GM19328 (cell line): ENCODE measurements at regions not wholly inside any gene's neighbourhood (a gene's known extent, or its start where the extent isn't known, plus 50 kb on each side); places are given as distances from the start of the nearest gene placed in this dataset.

ENCODE experiments used
- ATAC-seq: cut with Tn5 transposase; IDR thresholded peaks from one replicate; pipeline ENCODE4 v1.9.1; 2021; ENCODE audit warnings: mild to moderate bottlenecking, moderate library complexity; ENCODE audit not compliant: unreplicated experiment

DNA sequence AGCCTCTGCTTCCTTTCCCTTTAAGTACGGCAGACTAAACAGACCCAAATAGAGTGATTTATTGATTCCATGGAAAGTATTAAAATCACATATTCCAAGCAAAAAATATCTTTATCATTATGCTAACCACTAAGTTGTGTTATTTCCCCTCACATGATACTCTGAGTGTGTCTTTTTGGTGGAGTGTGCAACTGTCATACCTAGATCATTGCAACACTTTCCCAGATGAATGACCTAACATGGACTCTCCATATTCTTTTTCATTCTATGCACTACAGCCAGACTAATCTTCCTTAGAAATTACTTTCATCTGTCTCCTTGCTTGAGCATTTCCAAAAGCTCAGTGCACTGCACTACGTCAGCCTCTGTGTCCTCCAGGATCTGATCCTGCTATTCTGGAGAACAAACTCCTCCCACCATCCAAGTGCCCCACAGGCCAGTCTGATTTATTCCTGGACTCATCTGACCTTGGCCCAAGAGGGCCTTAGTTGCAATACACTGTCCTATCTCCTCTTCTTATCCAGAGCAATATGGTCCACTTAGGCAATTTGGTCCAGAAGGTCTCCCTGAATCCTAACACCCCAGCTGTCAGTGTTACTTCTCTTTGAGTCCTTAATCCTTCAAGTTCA lies 263.3 kb upstream of the KLF6 start:
- ATAC-seq, result no peak

DNA sequence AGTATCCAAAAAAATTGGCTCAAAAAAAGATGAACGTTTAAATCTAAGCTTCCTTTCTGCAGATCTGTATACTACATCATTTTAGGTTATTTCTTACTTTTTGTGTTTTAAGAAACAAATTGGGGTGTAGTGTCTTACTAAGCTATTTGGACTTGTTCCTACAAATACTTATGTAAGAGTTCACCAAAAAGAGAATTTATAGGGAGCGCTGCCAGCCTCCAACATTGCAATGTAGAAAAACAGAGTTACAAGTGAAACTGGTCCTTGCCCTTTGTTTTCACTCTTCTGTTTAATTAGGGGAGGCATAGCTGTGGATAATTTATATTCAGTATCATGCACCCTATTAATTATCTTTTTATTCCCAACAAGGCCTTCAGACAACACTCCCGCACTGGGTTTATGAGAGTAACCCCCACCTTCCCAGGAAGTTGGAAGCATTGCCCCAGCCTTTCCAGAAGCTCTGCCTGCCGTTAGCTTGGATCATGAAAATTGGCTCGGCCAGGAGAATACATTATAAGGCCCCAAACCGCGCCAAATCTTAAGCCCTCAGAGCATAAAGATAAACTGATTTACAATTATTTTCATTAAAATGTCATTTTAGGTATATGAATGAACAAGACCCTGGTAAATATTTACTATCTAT lies 261.8 kb upstream of the KLF6 start:
- no peak for ATAC-seq

DNA sequence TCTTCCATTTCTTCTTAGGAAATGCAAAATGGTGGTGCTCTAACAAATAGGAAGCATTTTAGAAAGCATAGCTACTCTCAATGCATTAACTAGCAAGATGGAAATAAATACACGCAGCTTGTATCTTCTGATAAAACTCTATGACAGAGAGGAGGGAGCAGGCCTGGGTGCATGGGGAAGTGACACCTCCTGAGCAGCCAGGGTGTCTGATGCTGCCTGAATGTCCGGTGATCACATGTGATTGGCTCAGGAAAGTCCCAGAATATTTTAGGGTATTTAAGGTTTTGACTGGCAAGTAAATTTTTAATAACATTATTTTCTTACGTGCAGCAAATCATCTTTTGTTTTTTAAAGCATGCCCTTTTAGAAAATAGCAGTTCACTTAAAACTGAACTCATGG lies 261.0 kb upstream of the KLF6 start:
- ATAC-seq, result no peak

DNA sequence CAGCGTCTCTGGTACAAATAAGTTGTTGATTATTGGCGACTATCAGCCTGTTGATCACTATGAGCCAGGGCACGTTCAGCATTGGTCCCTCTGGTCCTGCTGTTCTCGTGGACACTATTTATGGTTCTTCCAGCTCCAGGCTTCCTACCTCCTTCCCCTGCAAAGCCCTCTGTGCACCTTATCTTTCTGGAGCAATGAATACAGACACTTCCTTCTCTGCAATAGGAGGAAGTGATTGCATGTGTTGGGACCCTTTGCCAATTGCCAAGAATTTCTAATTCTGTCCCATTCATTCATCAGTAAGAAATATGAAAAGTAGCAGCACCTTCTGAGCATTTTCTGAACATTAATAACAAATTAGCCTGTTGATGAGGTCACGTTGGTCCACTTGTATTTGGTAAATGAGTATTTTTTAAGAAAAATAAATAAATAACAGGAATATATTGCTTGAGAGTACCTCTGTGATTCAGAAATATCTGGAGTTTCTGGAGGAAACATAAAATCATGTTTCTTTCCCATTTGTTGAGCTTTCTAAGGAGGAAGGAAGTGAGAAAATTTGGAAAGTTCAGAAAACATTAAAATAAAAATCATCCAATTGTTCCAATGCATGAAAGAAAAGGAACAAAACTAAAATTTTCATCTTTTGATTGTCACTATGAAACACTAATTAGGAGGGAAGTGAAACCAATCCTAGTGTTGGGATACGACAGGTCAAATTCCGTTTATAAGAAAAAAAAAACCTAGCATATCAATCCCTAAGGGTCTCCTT lies 259.1 kb upstream of the KLF6 start:
- ATAC-seq, result no peak

DNA sequence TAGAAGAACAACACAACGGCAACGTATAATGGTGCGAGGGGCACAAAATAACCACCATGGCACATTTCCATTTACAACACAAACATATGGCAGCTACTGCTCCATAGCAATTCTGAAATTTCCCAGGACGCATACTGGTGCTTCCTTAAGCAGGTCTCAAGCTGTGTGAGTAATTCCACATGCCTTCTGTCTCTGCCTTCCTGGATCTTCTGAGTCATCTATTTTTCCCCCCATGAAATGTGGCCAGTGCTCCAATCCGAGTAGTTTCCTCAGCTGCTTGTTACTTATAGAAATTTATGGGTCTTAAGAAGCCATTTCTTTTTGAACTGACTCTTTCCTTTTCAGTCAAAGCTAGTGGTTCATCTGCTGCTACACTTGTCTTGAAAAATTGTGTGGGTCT lies 256.6 kb upstream of the KLF6 start:
- ATAC-seq, result no peak

DNA sequence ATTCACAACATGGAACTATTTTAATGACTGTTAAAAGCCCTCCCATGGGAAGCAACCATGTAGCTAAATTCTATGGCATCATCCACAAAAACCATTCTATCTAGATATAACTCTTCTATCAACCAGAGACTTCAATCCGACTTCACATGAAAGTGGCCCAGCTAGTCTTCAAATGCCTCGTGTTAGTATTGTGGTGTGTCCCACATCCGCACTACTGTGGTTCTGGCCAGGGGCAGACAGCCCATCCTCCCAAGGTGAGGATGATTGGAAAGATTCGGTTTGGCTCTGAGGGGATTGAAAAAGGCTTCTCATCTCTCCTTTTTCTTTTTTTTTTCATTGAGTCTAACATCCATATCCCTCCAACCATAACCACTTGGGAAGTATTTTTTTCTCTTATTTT lies 253.0 kb upstream of the KLF6 start:
- no peak for ATAC-seq

DNA sequence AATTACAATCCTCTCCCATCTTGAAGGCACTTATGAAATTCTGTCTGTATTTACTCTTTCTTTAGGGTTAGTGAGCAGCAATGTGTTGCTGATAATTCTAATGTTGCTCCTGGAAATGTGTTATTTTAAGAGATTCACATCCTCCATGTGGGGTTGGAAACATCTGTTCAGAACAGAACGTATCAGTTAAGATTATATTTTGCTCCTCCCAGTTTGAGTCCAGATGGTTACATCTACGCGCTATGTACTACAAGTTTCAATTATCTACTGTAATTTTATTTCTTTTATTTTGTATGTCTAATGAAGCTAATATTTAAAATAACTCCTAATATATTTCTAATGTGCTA lies 250.6 kb upstream of the KLF6 start:
- no peak for ATAC-seq

DNA sequence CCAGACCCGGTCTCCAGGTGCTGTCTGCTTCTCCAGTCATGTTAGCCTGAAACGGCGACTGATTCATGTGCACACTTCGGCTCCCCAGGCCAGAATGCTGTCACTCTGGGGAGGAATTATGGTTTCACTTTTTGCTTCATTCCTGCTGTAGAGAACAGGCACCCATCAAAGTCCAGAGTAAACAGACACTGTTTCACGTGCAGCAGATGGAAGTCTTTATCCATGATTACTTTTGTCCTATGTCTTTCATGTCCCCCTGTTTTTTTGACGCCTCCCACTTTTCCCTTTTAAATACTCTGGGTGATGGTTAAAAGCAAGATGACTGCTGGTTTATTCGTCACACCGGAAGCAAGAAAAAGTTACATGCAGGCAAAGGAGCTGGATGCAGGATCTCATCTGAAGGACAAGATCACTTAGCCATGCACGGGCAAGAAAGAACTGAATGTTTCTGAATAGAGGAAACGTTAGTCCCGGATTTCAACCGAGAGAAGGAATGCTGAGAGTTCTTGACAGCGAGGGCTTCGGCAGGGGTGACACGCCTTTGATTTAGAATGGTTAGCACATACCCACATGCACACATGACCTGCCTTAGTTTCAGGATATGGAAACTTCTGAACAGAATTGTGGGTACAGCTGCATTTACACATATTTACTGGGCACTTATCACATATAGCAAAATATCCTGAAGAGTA lies 250.0 kb upstream of the KLF6 start:
- no peak for ATAC-seq

DNA sequence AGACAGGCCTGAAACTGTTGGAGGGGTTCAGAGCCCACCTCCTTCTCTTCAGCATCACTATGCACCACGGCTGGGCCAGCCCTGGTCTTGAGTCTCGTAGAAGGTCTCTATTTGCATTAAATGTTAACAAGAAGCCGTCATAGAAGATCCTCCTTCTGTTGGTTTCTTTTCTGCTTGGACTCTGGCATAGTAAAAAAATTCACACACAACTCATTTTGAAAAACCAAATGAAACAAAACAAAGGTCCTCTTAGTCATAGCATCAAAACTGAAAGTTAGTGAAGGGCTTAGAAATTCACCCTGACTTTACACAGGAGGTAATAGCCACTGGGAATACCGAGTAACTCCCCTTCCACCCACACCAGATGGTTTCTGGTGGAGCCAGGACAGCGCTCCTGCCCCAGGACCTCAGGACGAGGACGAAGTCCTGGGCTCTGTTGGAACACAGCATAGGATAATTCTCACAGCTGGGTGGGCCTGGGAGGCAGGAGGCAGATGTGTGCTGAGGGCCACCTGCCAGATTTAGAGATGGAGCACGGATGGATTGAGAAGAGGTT lies 248.4 kb upstream of the KLF6 start:
- ATAC-seq, result peak; percentile 81

DNA sequence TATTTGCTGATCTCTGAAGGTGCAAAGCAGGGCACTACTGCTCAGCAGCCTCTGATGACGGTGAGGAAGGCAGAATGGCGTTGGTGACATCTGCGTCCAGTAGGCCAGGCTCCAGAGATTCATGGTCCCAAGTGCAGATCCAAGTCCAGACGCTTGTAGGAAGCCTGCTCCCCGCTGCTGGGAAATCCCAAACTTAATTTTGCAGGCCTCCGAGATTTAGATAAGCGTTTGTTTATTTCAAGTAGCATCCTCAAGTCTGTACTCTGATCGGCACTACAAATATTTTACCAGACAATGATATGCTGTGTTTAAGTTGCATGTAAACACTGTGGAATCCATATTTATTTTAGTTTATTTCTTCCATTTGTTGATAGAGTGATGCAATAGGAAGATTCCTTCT lies 244.9 kb upstream of the KLF6 start:
- ATAC-seq, result no peak

DNA sequence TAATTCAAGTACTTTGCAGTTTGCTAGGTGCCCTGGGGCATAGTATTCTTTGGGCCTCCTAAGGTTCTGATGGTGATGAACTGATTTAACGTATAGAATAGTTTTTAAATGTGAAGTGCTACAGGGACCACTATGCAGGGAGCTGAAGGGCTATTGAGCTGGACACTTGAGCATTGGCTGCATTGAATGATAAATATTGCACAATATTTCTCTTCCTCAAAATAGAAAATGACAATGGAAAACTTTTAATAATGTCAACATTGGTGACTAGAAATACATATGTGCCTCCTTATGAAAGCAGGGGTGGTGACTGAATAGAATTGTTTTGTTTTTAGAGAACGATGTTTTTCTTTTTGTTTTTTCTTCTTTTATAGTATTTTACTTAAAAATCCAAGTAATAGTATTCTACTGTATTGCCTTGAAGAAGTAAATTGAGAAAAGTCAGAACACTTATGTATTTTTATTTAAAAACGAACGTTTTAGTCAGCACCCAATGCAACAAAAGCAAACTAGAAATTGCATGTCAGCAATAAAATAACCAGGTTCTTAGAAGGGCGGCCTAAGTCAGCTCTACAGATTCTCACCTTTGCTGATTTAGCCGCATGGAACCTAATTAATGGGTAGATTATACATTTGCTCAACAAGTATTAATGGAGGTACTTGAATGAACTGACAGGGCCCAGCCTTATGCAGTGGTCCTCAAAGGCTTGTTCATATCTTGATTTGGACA lies 244.0 kb upstream of the KLF6 start:
- no peak for ATAC-seq

DNA sequence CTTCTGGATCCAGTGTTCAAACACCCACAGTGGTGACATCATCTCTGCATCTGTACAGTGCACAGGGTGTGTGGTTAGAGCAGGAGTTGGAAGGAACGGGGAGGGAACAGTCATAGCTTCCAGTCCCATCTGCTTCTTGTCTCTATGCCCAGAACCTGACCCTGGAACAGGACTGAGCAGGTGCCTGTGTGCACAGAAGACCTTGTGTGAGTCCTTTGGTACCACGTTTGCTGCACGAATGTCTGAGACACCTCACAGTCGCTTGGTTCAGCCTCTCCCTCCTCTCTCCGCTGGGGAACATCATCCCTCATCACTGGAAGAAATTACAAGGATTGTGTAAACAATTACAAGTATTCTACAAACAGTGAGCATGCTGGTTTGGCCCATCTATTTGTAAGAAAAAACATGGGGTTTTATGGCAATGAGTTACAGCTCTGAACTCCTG lies 243.0 kb upstream of the KLF6 start:
- no peak for ATAC-seq

DNA sequence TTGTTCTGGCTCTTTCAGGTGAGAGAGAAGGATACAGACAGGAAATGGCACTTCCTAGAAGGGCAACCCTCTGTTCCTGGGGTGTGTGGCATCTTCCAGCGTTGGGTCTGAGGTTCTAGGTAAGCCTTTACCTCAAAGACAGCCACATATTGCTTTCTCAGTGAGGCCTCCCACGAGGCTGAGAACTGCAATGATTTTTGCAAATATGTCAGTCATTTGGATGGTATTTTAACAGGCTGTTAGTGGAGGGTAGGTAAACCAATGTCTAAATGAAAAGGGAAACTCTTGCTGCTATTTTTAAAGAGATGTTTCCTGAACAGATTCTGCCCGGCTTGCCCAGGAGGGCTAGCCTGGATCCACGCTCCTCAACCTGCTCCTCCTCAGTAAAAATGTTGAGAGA lies 240.3 kb upstream of the KLF6 start:
- ATAC-seq, result no peak

DNA sequence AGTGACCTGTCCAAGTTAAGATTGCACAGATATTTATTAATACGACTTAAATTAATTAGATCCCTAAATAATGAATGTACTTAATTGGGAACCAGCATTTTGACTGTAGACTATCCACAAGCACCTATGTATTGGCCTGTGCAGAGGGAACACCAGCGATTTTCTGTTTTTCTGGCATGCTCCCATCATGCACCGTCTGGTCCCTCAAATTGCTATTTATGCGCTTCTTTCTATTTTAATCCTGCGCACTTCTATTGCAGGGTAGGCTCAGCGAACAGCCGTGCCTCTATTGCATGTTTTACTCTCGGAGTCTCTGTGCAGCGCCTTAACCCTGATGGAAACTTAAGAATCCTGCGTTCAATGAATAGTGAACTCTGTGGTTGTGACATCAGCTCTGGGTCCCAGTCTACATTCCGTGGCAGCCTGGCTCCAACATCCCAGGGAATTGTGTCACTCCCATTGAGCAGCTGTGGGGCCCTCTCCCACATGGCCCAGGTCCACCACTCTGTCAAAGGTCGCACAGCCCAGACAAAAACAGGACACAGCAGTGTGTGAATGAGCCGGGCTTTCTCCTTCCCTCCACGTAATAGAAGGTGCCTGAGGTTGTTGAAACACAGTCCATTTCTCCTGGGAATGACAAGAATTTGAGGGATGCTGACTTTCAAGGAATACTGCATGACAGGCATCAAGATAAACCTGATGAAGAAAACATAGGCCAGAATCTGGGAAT lies 239.7 kb upstream of the KLF6 start:
- no peak for ATAC-seq

DNA sequence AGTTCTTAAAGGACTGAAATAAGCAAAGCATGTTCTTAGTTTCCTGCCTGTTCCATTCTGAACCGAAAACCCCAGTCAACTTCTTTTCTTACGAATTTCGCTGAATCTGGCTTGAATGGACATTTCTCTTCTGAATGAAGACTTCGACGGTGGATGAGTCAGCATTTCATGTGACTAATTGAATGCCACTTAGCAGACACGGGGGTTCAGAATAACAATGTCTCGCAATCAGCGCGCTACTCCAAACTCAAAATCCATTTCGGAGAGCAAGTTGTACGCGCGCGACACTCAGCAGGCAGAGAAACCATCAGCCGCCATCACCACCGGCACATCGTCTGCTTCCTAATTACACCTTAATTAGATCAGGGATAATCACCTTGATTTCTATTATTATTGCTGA lies 239.0 kb upstream of the KLF6 start:
- ATAC-seq, result no peak

DNA sequence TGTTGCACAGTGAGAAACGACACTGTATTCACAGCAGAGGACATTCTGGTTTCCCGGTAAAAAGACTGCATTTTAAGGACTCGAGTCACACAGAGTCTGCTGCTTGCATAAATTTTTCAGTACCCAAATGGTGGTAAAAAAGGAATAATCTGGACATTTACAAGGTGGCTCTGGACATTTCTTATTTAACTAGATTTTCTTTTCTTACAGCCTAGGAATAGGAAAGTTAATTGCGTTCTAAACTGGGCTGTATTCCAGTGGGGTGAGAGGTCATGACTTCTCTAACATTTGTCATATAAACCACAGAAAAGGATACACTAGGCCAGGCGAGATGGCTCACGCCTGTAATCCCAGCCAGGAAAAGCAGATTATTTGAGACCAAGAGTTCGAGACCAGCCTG lies 237.5 kb upstream of the KLF6 start:
- no peak for ATAC-seq

DNA sequence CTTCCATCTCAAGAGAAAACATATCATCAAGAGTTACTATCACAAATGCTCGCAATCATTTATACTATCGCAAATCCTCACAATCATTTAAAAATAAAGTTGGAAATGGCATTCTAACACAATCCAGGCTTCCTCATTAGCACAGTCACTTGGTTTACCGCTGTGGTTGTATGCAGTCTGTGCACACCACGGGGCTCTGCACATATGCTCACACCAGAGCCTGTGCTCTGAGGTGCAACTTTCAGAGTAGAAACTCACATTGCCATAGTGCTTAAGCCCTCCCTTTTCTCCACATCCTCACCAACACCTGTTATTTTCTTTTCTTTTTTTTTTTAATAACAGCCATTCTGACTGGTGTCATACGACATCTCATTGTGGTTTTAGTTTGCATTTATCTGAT lies 235.6 kb upstream of the KLF6 start:
- no peak for ATAC-seq

DNA sequence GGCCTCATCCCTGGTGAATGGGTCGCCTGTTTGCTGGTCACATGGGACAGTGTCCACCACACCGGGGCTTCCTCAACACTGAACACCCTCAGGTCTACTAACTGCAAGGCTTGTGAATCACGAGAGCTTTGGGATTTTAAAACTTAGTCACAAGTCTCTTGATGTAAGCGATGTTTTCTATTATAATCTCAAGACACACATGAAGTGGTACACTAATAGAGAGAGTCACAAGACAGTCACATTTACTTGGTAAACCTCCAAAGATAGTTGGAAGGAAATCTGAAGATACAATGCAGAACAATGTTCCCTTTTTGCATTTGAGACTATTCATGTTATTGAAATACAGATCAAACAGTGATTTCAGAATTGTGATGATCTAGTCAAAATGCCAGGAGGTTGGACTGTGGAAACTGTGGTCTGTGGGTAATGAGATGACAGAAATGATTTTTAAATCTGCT lies 233.1 kb upstream of the KLF6 start:
- ATAC-seq, result no peak

DNA sequence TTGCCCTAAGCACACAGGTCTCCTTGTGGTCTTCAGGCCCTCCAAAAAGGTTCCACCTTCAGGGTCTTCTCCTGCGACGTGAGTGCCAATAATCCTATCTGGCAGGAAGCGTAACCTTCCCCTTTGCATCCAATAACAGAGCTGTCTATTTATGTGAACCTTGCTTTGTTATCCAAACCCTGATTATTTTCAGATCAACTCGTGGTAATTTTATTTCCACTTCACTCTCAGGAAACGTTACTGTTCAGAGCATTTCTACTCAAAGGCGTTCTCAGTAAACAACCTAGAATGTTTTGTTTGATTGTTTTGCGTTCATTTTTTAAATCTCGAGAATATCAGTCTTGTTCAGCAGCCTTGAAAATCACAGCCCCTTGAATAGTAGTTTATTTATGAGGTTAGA lies 232.3 kb upstream of the KLF6 start:
- no peak for ATAC-seq

DNA sequence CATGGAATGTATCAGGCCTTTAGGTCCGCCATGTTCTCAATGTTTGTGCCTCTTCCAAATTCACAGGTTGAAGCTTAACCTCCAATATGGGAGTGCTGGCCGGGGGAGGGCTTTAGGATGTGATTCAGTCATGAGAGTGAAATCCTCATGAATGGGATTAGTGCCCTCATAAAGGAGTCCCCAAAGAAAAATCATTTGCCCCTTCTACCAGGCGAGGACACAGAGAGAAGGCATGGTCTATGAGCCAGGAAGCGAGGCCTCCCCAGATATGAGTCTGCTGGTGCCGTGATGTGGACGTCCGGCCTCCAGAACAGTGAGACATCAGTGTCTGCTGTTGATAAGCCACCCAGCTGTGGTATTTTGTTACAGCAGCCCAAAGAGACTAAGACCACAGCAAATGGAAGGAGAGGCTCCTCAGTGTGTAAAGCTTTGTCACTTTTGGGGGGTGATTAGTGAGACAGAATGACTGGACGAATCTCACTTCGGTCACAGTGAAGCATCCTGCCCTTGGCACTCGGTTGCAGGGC lies 231.3 kb upstream of the KLF6 start:
- no peak for ATAC-seq
